Right lobe of liver (tissue), 4 donors: ENCODE measurements at regions not wholly inside any gene's neighbourhood (a gene's known extent, or its start where the extent isn't known, plus 50 kb on each side); places are given as distances from the start of the nearest gene placed in this dataset.

Experiments used
- POLR2A ChIP-seq: fragments of 450-650 bp; IDR thresholded peaks from one replicate; pipeline ENCODE4 v1.6.1; 2017; ENCODE audit warnings: antibody characterized with exemption, mild to moderate bottlenecking
- TF ChIP-seq, protein P1 (sequence below), 4 donors: fragments of 200-600 bp in 3 of 4; fragments of 450-650 bp in 1 of 4; IDR thresholded peaks; one replicate each; pipeline versions ENCODE4 v1.5.1 to v1.8.0; 2016 to 2022; ENCODE audit warnings: antibody characterized with exemption in 4 of 4, mild to moderate bottlenecking in 2 of 4
- donor health status: DM: no; HTN: no; CAD: no.
- donor health status: DM: no; HTN: no; CAD: no.
- donor health status: DM: no; HTN: yes; CAD: no.

GRCh38 chr4:54493862-54494261, 163.9 kb upstream of the KIT start:
- no peak for TF ChIP-seq POLR2A
- TF ChIP-seq, protein P1, sequence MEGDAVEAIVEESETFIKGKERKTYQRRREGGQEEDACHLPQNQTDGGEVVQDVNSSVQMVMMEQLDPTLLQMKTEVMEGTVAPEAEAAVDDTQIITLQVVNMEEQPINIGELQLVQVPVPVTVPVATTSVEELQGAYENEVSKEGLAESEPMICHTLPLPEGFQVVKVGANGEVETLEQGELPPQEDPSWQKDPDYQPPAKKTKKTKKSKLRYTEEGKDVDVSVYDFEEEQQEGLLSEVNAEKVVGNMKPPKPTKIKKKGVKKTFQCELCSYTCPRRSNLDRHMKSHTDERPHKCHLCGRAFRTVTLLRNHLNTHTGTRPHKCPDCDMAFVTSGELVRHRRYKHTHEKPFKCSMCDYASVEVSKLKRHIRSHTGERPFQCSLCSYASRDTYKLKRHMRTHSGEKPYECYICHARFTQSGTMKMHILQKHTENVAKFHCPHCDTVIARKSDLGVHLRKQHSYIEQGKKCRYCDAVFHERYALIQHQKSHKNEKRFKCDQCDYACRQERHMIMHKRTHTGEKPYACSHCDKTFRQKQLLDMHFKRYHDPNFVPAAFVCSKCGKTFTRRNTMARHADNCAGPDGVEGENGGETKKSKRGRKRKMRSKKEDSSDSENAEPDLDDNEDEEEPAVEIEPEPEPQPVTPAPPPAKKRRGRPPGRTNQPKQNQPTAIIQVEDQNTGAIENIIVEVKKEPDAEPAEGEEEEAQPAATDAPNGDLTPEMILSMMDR (IDR thresholded peaks at IDR 0.05): no peak
